Inflammatory macrophage treated with lipopolysaccharide for 4 hours (primary cell): ENCODE measurements at regions not wholly inside any gene's neighbourhood (a gene's known extent, or its start where the extent isn't known, plus 50 kb on each side); places are given as distances from the start of the nearest gene placed in this dataset.

Experiments
- DNase-seq: peaks from one replicate; pipeline ENCODE4 v3.0.0-alpha.2; 2020

DNA sequence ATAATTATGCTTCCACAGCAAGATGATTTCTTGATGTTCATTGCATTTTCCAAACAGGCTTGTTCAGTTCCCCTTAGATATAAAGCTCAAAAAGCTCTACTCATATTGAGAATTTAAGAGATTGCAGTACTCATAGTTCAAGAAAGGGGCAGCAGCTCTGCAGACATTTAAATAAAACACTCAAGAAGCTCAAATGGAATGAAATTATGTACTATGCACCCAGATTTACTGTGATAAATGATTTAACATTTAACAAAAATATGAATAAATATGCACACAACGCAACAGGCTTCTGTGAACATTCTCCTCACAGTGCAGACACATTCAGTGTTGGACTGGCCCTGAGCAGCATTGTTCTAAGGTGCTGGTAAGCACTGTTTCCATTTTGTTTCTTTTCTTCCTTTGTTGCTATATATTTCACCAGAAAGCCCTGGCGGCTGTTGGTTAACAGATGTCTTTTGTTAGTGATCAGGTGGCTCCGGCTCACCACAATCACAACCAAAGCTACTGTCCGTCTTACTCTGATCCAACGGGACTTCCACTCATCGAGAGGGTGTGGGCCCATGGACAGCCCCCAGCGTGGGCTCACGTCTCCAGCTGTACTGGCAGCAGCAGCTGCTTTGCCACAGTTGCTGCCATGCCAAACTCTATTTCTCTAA is 1440.3 kb downstream of the NCAM2 start:
- no peak for DNase-seq

DNA sequence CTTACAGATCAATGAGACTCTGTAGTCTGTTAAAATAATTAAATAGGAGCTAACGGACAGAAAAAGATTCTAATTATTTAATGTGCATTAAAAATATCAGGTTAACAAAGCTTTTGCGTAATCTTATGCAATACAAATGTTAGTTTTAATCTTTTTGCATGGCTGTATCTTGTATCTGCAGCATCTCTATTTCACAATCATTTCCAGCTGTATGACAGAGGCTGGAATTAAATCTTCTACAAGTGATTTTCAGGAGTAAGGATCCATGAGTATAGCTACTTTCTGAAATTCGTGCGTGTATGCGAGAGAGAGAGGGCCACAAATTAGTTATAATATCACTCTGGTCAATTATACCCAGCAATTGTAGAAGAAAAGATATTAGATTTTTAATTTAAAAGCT is 1446.8 kb downstream of the NCAM2 start:
- no peak for DNase-seq

DNA sequence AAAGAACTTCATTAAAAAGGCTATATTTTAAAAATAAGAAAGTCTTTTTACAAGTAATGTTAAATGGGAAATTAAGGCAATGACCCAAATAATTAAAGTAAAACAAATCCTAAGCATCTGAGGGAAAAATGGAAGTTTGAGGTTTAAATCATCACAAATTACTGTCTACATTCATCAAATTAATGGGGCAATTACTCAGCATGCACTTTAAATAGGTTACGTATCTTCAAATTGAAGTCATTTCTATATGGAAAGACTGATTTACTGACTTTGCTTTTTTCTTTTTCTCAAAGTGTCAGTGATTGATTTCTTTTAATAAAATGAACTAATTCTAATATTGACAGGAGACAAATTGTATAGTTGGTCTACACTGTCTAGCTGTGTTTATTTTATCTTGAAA is 1452.3 kb downstream of the NCAM2 start:
- DNase-seq = no peak

DNA sequence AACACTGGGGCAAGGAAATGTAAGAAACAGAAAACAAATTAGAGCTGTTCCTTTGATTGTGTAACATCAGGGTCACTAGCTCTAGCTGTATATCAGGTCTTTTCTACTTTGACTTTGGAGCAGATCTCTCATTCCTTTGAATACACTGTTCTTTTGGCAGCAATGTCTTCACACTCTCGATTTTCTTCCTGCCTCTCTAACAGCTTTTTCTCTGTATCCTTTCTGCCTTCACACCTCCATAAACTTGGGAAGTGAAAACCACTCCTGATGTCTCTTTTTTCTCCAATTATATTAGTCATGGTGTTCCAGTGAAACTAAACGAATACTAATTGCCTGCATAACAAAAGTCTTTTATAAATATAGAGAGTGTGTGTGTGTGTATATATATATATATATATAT is 1458.0 kb downstream of the NCAM2 start:
- DNase-seq = no peak

DNA sequence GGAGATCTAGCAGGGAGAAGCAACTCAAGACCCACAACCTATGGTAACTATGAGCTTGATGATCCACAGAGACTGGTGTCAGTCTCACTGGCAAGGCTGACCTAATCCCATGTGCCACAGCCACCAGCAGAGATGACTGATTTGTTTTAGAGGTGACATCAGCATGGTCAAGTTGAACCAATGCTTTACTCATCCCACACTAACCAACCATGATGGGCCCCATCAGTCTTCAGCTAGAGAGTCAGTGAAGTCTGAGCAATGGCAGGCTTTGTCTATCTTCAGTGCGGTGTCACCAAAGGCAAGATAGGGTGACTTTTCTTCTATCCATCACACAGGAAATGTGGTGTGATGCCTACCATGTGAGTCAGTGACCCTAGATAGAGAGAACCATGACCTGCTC is 1470.7 kb downstream of the NCAM2 start:
- DNase-seq = no peak

DNA sequence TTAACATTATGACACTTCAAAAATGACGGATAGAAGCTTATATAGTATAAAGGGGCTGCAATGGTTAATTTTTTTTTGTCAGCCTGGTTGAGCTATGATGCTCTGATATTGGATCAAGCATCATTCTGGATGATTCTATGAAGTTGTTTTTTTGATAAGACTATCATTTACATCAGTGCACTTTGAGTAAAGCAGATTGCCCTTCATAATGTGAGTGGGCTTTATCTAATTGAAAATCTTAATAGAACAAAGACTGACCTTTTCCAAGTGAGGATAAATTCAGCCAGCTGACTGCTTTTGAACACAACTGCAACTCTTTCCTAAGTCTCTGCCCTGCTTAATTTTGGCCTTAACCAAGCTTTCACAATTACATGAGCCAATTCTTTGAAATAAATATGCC is 1476.2 kb downstream of the NCAM2 start:
- DNase-seq = no peak

DNA sequence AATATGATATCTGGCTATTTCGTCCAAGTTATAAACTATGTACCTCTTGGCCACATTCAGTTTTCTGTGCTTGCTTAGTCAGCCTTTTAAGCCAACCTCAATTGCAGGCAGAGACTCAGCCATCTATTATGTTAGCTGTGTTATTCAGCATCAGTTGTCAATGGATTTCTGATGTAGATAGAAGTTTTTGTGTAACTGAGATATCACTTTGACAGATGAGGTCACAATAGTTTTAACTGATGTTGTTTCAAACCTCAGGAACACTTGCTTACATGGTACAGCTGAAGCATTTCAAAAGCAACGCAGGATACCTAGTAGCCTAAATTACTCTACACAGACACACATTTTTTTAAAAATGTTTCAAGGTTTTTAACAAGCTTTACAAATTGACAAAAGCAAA is 1478.0 kb downstream of the NCAM2 start:
- DNase-seq = no peak

DNA sequence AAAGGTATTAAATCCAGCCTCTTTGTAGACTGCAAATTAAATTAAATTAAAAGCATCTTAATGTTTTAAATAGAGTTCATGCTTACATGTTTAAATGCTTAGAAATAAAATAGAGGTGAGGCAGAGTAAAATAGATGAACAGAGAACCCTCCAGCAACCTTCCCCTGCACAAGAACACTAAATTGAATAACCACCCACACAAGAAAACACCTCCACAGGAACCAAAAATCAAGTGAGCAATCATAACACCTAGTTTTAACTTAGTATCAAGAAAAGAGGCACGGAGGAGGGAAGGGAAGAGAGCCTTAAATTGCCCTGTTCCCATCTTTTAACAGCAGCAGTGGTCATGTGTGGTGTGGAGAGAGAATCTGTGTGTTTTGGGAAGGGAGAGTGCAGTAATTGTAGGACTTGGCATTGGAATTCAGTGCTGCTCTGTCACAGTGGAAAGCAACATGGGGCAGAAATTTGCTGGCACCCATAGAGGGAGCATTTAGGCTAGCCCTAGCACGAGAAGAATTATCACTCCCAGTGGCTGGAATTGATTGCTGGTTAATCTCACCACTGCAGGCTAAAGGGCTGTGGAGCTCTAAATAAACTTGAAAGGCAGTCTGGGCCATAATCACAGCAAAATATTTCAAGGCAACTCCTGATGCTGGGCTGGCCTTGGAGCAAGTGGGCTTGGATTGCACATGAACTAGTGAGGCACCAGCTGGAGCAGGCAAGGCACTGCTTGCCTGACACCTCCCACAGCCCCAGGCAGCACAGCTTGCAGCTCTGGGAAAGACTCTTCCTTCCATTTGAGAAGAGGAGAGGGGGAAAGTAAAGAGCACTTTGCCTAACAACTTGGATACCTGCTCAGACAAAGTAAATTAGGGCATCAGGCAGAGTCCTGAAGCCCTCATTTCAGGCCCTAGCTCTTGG is 1478.8 kb downstream of the NCAM2 start:
- DNase-seq = no peak

DNA sequence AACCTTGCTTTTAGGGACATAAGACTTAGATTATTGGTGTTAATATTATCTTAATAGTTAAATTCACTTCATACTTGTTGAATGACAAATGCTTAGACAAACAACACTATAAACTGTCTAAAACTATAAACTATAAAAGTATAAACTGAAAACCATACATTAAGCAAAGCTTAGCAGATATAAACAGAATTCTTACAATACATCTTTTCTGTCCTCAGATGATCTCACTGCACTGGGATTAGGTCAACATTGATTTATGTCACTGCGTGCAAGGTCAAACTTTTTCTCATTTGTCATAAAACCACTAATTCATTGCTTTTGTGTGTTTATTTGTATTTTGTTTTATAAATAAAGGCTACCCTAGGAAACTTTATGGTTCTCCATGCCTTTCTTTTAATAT is 1491.8 kb downstream of the NCAM2 start:
- DNase-seq = no peak

DNA sequence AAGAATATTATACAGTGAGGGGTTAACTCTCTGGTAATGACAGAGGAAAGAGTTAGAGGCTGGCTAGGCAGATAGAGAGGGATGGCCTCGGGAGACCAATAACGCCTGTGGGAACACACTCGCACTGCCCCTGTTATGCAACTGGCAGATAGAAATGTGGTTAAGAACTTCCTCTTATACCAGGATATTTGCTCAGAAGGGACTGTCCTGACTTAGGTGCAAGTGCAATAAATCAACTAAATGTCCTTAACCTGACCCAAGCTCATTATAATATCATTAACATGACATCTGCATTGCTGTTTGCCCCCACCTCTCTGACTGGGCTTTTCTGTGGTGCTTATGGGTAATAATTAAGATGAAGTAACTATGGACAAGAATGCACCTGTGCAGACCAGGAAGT is 1518.0 kb downstream of the NCAM2 start:
- DNase-seq = peak; percentile 49

DNA sequence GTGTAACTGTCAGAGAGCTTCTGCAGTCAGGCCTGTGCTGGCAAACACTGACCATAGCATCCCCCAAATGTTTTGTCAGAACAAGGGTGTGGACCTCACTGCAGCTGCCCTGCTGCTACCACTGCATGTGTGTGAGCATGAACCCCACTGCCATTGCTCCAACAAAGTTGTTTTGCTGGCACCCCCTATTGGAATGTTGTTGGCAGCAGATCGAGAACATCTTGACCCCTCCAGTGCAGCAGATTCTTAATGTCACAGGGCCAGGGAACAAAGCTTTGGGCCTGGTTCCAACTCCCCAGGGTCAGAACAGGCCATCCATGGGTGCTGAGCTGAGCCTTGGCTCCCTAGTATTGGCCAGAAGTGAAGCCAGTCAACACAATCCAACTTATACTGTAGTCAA is 1537.4 kb downstream of the NCAM2 start:
- DNase-seq = no peak

DNA sequence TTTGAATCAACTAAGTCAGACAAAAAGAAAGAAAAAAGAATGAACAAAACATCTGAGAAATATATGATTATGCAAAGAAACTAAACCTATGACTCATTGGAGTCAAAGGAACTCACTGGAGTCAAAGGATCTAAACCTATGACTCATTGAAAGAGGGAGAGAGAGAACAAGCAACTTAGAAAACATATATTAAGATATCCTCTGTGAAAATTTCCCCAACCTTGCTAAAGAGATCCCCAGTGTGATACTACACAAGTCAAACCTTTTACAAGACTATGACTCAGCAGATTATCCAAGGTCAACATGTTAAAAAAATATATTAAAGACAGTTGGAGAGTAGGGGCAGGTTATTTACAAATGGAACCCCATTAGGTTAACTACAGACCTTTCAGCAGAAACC is 1538.3 kb downstream of the NCAM2 start:
- no peak for DNase-seq

DNA sequence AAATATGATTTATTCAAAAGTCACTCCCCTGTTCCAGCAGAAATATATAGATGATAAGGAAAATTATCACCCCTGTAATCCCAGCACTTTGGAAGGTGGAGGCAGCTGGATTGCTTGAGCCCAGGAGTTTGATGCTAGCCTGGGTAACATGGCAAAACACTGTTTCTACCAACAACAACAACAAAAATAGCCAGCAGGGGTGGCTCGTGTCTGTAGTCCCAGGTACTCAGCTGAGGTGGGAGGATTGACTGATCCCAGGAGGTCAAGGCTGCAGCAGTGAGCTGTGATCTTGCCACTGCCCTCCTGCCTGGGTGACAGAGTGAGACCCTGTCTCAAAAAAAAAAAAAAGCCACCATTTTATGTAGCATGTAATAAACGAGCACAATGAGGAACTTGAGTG is 1546.5 kb downstream of the NCAM2 start:
- DNase-seq = no peak

DNA sequence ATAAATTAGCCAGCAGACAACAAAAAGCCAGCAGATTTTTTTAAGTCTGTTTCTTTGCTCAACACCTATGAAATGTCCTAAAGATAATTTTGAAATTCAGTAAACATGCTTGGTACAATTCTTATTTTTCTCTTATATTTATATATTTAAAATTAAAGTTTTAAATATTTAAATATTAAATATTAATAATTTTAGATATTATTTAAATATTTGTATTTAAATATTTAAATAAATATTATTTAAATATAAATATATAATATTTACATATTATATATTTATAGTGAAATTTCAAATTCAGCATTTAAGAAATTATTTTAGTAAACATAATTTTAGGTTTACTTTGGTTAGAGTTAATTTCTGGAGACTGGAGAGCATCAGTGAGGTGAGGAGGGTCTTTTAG is 1554.2 kb downstream of the NCAM2 start:
- no peak for DNase-seq

DNA sequence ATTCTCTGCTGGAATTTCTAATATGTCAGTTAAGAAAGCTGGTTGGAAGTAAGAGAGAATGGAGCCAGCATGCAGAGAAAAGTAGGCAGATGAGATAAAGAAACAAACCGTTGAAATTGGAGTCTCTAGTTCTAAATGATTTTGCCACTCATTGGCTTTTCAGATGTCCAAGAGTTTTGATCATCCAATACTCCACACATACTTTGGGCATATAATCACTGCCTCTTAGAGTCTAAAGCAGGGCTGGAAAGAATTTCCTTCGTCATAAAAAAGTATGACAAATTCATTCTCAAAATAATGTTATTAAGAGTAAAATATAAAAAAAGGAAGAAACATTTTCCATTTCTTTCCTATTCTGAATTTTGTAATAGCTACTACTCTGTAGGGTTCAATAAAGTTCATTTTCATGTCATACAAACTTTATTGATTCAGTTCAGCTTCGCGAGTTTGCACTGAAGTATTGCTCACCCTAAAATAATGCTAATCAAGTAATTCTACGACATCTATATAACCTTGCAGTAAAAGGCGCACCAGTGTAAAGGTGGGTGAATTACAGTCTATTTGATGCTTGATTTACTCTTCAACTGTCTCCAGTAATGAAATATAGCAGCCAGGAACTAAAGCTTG is 1556.6 kb downstream of the NCAM2 start:
- no peak for DNase-seq

DNA sequence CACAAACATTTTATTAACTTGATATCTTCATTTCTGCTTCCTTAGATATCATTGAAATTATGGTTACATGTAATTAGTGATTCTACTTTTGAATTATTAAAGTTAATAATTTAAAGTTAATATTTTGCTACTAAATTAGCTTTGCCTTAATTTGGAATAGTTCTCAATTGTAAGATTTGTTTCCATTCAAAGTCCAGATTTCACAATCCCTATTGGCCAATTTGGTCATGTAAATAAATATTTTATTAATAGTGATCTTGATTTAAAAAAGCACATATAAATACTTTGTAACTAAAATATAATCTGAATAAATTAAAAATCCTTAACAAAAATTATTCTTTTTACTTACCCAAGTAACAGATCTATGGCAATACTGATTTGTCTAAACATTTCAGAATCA is 1558.6 kb downstream of the NCAM2 start:
- no peak for DNase-seq

DNA sequence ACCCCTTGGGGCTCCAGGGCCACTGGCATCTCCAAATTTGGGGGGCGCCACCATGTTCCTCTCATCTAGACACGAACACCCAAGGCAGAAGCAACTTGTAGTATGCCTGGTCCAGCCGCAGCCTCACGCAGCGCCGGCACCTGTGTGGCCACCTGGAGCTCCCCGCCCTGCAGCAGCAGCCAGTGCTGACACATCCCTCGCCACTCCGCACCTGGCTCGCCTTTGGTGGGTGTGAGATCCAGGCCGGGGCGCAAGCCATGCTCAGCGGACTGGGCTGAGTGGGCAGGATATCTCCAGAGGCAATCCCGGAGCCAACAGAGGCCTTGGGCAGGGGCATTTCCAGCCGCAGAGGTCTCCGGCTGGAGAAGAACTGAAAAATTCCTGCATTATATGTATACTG is 1563.7 kb downstream of the NCAM2 start:
- no peak for DNase-seq

DNA sequence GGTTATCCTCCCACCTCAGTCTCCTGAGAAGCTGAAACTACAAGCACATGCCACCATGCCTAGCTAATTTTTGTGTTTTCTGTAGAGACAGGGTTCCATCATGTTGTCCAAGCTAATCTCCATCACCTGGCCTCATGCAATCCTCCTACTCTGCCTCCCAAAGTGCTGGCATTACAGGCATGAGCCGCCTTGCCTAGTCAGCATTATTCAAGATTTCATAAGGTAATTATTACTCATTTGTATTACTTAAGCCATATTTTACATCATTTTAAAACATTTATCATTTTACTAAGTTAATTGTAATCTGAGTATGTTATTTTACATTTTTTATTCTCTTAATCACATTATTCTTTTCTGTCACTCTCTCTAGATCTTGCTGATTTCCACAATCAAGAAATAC is 1575.6 kb downstream of the NCAM2 start:
- DNase-seq = no peak

DNA sequence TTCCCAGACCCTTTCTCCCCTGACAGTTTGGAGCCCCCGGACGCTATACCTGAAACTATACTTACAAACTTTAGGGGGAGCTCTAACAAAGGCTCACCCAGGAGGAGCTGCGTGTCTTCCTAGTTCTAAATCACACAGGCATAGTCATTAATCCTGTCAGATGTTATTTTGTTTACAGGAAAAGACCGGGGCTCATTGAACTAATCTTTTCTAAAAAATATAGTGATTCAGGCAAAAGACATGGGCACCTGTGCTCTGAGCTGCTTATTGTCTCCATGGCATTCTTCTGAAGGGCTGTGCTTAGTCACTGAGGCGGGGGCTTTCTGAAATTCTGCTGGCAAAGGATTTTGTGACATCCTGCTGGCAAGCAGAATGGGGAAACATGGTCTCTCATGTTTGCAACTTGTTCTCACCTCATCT is 1577.0 kb downstream of the NCAM2 start:
- DNase-seq = no peak

DNA sequence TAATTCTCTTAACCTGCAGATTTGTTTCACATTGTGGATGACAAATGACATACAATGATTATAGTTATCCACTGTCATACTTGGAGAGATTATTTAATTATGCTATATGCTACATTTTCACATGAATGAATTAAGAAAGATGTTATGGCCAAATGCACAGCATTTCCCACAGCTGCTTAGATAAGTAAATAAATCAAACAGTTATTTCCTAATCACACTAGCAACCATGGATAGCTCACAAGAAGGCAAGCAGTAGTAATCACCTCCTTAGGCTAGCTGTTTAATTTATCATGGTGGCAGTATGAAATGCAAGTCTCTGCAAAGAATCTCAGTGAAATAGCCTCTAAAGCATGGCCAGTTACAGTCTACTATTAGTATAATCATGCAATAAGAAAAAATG is 1581.5 kb downstream of the NCAM2 start:
- DNase-seq = no peak

DNA sequence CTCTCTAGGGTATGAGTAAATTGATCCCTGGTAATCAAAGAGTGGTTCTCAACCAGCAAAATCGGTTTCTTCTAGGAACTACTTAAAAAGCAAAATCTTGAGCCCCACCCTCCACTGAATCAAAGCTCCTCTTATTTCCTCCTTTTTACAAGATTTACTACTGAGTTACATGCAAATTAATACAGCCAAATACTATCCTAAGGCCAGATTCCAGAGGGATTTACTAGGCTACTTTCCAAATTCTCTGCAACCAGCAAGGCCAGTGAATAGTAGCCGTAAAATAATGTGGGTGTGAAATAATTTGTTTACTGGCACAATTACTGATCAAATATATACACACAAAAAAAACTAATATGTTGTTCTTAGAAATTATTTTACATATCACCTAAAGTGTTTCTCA is 1583.8 kb downstream of the NCAM2 start:
- no peak for DNase-seq

DNA sequence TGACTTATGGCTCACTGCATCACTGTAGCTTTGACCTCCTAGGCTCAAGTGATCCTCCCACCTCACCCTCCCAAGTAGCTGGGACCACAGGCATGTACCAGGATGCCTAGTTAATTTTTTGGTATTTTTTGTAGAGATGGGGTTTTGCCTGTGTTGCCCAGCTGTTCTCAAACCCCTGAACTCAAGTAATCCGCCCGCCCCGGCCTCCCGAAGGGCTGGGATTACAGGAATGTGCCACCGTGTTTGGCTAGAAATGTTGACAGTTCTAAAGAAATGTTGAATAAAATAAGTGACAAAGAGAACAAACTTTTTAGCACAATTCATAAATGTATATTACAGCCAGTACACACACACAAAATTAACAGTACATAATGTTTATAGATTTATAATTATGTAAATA is 1586.1 kb downstream of the NCAM2 start:
- DNase-seq = no peak

DNA sequence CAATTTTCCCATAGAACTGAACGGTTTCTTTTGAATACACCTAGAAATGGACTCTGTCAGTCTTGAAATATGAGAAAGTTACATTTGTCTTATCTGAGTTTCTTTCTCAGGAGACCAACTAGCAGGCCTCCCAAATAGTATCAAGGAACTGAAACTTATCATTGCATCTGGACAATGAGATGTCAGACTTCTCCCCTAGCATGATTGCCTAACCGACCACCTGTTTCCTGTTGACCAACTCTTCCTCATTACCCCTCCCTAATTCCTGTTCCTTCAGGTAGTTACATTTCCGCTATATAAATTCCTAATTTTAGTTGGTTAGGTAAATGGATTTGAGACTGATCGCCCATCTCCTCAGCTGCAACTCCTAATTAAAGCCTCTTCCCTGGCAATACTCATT is 1587.3 kb downstream of the NCAM2 start:
- DNase-seq = no peak

DNA sequence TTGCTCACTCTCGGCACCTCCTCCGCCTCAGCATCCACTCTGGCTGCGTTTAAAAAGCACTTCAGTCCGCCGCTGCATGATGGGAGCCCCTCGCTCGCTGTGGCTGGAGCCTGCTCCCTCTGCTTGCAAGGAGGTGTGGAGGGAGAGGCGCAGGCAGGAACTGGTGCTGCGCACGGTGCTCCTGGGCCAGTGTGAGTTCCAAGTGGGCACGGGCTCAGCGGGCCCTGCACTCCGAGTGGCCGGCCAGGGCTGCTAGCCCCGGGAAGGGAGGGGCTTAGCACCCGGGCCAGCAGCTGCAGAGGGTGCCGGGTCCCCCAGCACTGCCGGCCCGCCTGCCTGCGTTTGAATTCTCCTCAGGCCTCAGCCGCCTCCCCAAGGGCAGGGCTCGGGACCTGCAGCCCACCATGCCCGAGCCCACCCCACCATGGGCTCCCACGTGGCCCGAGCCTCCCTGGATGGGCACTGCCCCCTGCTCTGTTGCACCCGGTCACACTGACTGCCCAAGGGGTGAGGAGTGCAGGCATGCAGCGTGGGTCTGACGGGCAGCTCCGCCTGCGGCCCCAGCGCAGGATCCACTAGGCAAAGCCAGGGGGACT is 1599.5 kb downstream of the NCAM2 start:
- DNase-seq = no peak
